Natural killer cell treated with Interleukin-12 subunit alpha and Interleukin-12 subunit beta and Interleukin-15 and Interleukin-18, amount 100 ng/mL, for 72 hours (primary cell): ENCODE measurements at regions not wholly inside any gene's neighbourhood (a gene's known extent, or its start where the extent isn't known, plus 50 kb on each side); places are given as distances from the start of the nearest gene placed in this dataset.
A peak's percentile ranks its signal among the peaks of the same experiment; 100 is the strongest.

ENCODE experiments used
- ATAC-seq, 2 donors: fragments of 150-1000 bp; cut with Tn5 transposase in 1 of 2; sonication (Bioruptor Pico), chemical (Tn5 transposase) in 1 of 2; 2 replicates each; pipeline ENCODE4 v1.10.0; 2021
- DNase-seq: peaks from one replicate; pipeline ENCODE4 v3.0.0; 2022; ENCODE audit warnings: low spot score
- H3K27ac Mint-ChIP-seq, 2 donors: 1 replicate in 1 of 2; 2 replicates in 1 of 2; pipeline ENCODE4 v1.8.0; 2022; ENCODE audit warnings: mixed read lengths in 2 of 2, mild to moderate bottlenecking in 1 of 2, moderate library complexity in 1 of 2
- H3K27me3 Mint-ChIP-seq, 2 donors: 1 replicate in 1 of 2; 2 replicates in 1 of 2; pipeline ENCODE4 v1.8.0; 2022; ENCODE audit warnings: mixed read lengths in 2 of 2
- H3K36me3 Mint-ChIP-seq: one replicate; pipeline ENCODE4 v1.8.0; 2022; ENCODE audit warnings: mixed read lengths
- H3K4me1 Mint-ChIP-seq, 2 donors: 1 replicate in 1 of 2; 2 replicates in 1 of 2; pipeline ENCODE4 v1.8.0; 2022; ENCODE audit warnings: low read depth in 2 of 2, mixed read lengths in 2 of 2, mild to moderate bottlenecking in 1 of 2
- H3K4me3 Mint-ChIP-seq: one replicate; pipeline ENCODE4 v1.8.0; 2022; ENCODE audit warnings: mixed read lengths
- H3K9me3 Mint-ChIP-seq: 2 replicates; pipeline ENCODE4 v1.8.0; 2022; ENCODE audit warnings: mixed read lengths

GRCh38 chr7:26444555-26444954 is 152.9 kb downstream of the SNX10 start:
- no peak overlapping the region for H3K27ac Mint-ChIP-seq
- H3K4me1 Mint-ChIP-seq, result no peaks in the 10 kb centered on the region
- no peaks in the 10 kb centered on the region for H3K9me3 Mint-ChIP-seq
- DNase-seq, result no peak
- H3K4me3 Mint-ChIP-seq, result no peak overlapping the region
- H3K36me3 Mint-ChIP-seq, result no peaks in the 10 kb centered on the region
- H3K27me3 Mint-ChIP-seq, result peaks cover 11 to 16% of the 10 kb centered on the region in 2 donors
- no peak for ATAC-seq

GRCh38 chr7:26447116-26447515 is 155.5 kb downstream of the SNX10 start:
- Mint-ChIP-seq H3K36me3 (no peaks in the 10 kb centered on the region), H3K4me3 (no peak overlapping the region), H3K4me1 (no peaks in the 10 kb centered on the region), H3K27me3 (peaks cover 13 to 16% of the 10 kb centered on the region in 2 donors), H3K9me3 (no peaks in the 10 kb centered on the region), H3K27ac (no peak overlapping the region)
- DNase-seq (no peak), ATAC-seq (no peak)

GRCh38 chr7:26449175-26450165 is 157.8 kb downstream of the SNX10 start:
- H3K9me3 Mint-ChIP-seq, result no peaks in the 10 kb centered on the region
- H3K27me3 Mint-ChIP-seq, result peaks cover 13 to 16% of the 10 kb centered on the region in 2 donors
- H3K4me3 Mint-ChIP-seq, result no peak overlapping the region
- no peaks in the 10 kb centered on the region for H3K36me3 Mint-ChIP-seq
- DNase-seq, result no peak
- no peaks in the 10 kb centered on the region for H3K4me1 Mint-ChIP-seq
- H3K27ac Mint-ChIP-seq, result no peak overlapping the region
- no peak for ATAC-seq

- H3K27ac Mint-ChIP-seq, result no peak overlapping the region
- no peaks in the 10 kb centered on the region for H3K9me3 Mint-ChIP-seq
Observed at GRCh38 chr7:26451997-26452396, 160.3 kb downstream of the SNX10 start.

GRCh38 chr7:26454180-26454579 is 162.5 kb downstream of the SNX10 start:
- Mint-ChIP-seq H3K36me3 (no peaks in the 10 kb centered on the region), H3K4me1 (no peaks in the 10 kb centered on the region), H3K4me3 (no peak overlapping the region), H3K27ac (no peak overlapping the region), H3K9me3 (no peaks in the 10 kb centered on the region), H3K27me3 (peaks cover 8 to 29% of the 10 kb centered on the region in 2 donors)
- ATAC-seq (no peak), DNase-seq (no peak)

More at GRCh38 chr7:26451997-26452396, 160.3 kb downstream of the SNX10 start:
- no peak overlapping the region for H3K4me3 Mint-ChIP-seq
- peaks cover 13 to 28% of the 10 kb centered on the region in 2 donors for H3K27me3 Mint-ChIP-seq
- H3K4me1 Mint-ChIP-seq, result no peaks in the 10 kb centered on the region
- ATAC-seq (peak in 1 of 2 donors; percentile 12), DNase-seq (no peak)
- no peaks in the 10 kb centered on the region for H3K36me3 Mint-ChIP-seq

GRCh38 chr7:26457696-26458327 is 166.2 kb downstream of the SNX10 start:
- ATAC-seq (no peak), DNase-seq (no peak)
- no peaks in the 10 kb centered on the region for H3K36me3 Mint-ChIP-seq
- peaks cover 10 to 35% of the 10 kb centered on the region in 2 donors for H3K27me3 Mint-ChIP-seq
- H3K27ac Mint-ChIP-seq, result no peak overlapping the region
- no peaks in the 10 kb centered on the region for H3K9me3 Mint-ChIP-seq
- no peak overlapping the region for H3K4me3 Mint-ChIP-seq
- no peaks in the 10 kb centered on the region for H3K4me1 Mint-ChIP-seq

- no peak for DNase-seq
- ATAC-seq, result no peak
- H3K9me3 Mint-ChIP-seq, result no peaks in the 10 kb centered on the region
- H3K36me3 Mint-ChIP-seq, result no peaks in the 10 kb centered on the region
- H3K27ac Mint-ChIP-seq, result no peak overlapping the region
- H3K27me3 Mint-ChIP-seq, result peaks cover 10 to 35% of the 10 kb centered on the region in 2 donors
- H3K4me1 Mint-ChIP-seq, result no peaks in the 10 kb centered on the region
- H3K4me3 Mint-ChIP-seq, result no peak overlapping the region
Observed at GRCh38 chr7:26458466-26459145, 166.9 kb downstream of the SNX10 start.

GRCh38 chr7:26459540-26460193 is 168.0 kb downstream of the SNX10 start:
- no peak overlapping the region for H3K27ac Mint-ChIP-seq
- H3K9me3 Mint-ChIP-seq, result no peaks in the 10 kb centered on the region
- H3K36me3 Mint-ChIP-seq, result no peaks in the 10 kb centered on the region
- H3K4me1 Mint-ChIP-seq, result no peaks in the 10 kb centered on the region
- ATAC-seq (no peak), DNase-seq (no peak)
- H3K27me3 Mint-ChIP-seq, result peaks cover 10 to 35% of the 10 kb centered on the region in 2 donors
- H3K4me3 Mint-ChIP-seq, result no peak overlapping the region

- Mint-ChIP-seq H3K27me3 (peaks cover 10 to 26% of the 10 kb centered on the region in 2 donors), H3K36me3 (no peaks in the 10 kb centered on the region), H3K4me1 (no peaks in the 10 kb centered on the region), H3K9me3 (no peaks in the 10 kb centered on the region), H3K4me3 (no peak overlapping the region), H3K27ac (no peak overlapping the region)
- ATAC-seq (no peak), DNase-seq (no peak)
Observed at GRCh38 chr7:26460351-26461085, 168.9 kb downstream of the SNX10 start.

GRCh38 chr7:26461518-26461917 is 169.9 kb downstream of the SNX10 start:
- H3K27ac Mint-ChIP-seq, result no peak overlapping the region
- no peak for ATAC-seq

GRCh38 chr7:26466007-26466406 is 174.3 kb downstream of the SNX10 start:
- no peak for DNase-seq
- no peak overlapping the region for H3K4me3 Mint-ChIP-seq
- no peak overlapping the region for H3K27ac Mint-ChIP-seq
- H3K4me1 Mint-ChIP-seq, result no peaks in the 10 kb centered on the region
- ATAC-seq, result no peak
- no peaks in the 10 kb centered on the region for H3K9me3 Mint-ChIP-seq
- H3K36me3 Mint-ChIP-seq, result no peaks in the 10 kb centered on the region
- peaks cover 0 to 6% of the 10 kb centered on the region in 2 donors for H3K27me3 Mint-ChIP-seq

More at GRCh38 chr7:26461518-26461917, 169.9 kb downstream of the SNX10 start:
- no peak for DNase-seq
- Mint-ChIP-seq H3K36me3 (no peaks in the 10 kb centered on the region), H3K27me3 (peaks cover 10 to 26% of the 10 kb centered on the region in 2 donors), H3K4me3 (no peak overlapping the region), H3K4me1 (no peaks in the 10 kb centered on the region), H3K9me3 (no peaks in the 10 kb centered on the region)

- Mint-ChIP-seq H3K4me3 (no peak overlapping the region), H3K27ac (no peak overlapping the region), H3K36me3 (no peaks in the 10 kb centered on the region), H3K9me3 (no peaks in the 10 kb centered on the region), H3K4me1 (no peaks in the 10 kb centered on the region), H3K27me3 (peaks cover 0 to under 1% of the 10 kb centered on the region in 2 donors)
- ATAC-seq, result no peak
- no peak for DNase-seq
Observed at GRCh38 chr7:26467104-26467503, 175.4 kb downstream of the SNX10 start.

- Mint-ChIP-seq H3K36me3 (no peaks in the 10 kb centered on the region), H3K27me3 (peaks cover 4 to 5% of the 10 kb centered on the region in 2 donors), H3K4me1 (no peaks in the 10 kb centered on the region), H3K27ac (no peak overlapping the region), H3K4me3 (no peak overlapping the region), H3K9me3 (no peaks in the 10 kb centered on the region)
- no peak for ATAC-seq
- DNase-seq, result no peak
Observed at GRCh38 chr7:26467541-26467940, 175.9 kb downstream of the SNX10 start.
